Activated CD4-positive, alpha-beta T cell treated with anti-CD3 and anti-CD28 coated beads for 24 hours (primary cell): ENCODE measurements at regions not wholly inside any gene's neighbourhood (a gene's known extent, or its start where the extent isn't known, plus 50 kb on each side); places are given as distances from the start of the nearest gene placed in this dataset.
A peak's percentile ranks its signal among the peaks of the same experiment; 100 is the strongest.
"Not testable (repeated sequence)": the region's sequence is repeated elsewhere in the genome, so short reads cannot be mapped to it uniquely, and the experiment has no call there.

Experiments used
- DNase-seq, 2 donors: peaks; one replicate each; pipeline ENCODE4 v3.0.0-alpha.2; 2020; ENCODE audit warnings: low read depth in 2 of 2

DNA sequence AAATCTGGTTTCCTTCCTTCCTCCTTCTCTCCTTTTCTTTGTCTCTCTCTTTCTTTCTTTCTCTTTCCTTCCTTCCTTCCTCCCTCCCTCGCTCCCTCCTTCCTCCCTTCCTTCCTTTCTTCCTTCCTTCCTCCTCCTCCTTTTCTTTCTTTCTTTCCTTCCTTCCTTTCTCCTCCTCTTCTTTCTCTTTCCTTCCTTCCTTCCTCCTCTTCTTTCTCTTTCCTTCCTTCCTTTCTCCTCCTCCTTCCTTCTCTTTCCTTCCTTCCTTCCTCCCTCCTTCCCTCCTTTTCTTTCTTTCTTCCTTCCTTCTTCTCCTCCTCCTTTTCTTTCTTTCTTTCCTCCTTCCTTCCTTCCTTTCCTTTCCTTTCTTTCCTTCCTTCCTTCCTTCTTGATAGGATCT is 61.2 kb downstream of the VIP start:
- no peak for DNase-seq

DNA sequence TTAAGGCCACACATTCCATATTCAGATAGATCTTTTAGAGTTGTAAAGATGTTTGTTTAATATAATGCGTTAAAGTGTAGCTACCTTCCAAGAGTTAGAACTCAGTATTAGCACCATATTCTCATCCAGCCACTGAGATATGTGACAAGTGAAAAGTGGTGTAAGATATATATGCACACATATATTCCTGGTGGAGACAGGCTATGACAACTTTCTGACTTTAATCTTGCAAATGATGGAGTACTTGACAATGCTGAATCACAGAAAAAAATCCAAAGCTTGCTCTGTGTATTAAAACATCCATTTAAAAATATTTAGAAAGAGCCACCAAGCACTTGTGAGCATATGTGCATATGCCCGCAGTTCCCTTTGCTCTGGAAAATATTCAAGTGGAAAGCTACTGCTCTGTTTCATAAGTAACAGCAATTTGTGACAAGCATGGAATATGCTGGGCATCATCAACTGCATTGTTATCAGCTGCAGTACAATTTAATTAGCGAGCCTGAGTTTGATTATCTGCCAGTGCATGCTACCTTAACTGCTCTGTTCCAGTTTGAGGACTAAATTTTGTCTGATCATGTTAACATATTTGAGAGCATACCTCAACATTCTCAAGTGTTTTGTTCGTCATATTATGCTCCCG is 64.8 kb downstream of the VIP start:
- no peak for DNase-seq

DNA sequence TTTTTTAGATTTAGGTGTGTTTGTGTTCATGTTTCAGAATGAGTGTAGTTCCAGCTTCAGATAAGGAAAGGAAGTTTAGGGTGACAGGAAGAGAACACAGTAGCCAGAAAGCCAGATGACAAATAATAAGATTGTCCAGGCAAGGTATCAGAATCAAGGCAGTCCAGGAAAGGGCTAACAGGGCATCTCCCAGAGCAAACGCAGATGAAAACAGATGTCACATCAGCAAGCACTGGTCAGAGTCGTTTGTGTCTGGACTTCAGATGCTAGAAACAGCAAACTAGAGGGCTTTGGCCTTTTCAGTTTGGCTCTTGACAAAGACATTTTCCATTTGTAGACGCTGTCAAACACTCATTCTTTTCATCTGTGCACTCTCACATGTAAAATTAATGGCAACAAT is 65.5 kb downstream of the VIP start:
- DNase-seq, result no peak

DNA sequence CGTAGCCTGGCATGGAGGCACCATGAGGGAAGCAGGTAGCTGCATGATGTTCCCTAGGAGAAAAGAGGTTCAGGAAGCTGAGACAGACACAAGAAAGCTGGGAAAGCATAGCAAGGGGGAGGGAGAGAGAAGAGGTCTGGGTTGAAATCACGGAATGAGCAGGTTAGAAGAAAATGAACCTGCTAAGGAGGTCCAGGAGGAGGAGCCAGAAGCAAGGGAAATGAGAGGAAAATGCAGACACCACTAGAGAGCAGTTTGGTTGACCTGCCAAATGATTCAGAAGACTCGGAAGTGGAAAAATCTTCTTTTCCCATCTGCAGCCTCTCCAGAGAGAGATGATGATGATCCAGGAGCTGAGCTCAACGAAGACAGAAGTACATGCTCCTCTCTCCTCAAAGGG is 70.9 kb downstream of the VIP start:
- DNase-seq, result no peak

GRCh38 chr6:152824666-152825065 is 74.1 kb downstream of the VIP start:
- DNase-seq, result no peak

GRCh38 chr6:152828431-152828830 is 77.8 kb downstream of the VIP start:
- no peak for DNase-seq

DNA sequence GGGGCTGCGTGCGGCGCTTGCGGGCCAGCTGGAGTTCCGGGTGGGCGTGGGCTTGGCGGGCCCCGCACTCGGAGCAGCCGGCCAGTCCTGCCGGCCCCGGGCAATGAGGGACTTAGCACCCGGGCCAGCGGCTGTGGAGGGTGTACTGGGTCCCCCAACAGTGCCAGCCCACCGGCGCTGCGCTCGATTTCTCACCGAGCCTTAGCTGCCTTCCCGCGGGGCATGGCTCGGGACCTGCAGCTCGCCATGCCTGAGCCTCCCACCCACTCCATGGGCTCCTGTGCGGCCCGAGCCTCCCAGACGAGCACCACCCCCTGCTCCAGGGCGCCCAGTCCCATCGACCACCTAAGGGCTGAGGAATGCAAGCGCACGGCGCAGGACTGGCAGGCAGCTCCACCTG is 83.8 kb downstream of the VIP start:
- not testable (repeated sequence) for DNase-seq

DNA sequence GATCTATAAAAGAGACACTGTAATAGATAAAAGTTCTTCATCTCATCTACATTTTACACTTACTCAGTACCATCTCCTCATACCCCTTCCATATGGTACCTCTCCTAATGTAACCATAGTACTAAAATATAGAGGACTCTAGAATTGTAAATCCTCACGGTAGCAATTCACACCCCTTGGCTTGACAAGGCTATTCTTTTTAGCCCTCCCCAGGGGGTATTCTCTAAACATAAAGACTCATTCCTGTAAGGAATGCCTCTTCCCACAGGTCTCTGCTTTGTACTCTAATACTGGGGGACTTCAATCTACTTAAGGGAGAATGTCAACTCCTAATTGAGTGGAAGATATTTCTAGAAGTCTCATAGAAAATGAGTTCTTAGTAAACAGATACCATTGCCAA is 85.9 kb downstream of the VIP start:
- no peak for DNase-seq

DNA sequence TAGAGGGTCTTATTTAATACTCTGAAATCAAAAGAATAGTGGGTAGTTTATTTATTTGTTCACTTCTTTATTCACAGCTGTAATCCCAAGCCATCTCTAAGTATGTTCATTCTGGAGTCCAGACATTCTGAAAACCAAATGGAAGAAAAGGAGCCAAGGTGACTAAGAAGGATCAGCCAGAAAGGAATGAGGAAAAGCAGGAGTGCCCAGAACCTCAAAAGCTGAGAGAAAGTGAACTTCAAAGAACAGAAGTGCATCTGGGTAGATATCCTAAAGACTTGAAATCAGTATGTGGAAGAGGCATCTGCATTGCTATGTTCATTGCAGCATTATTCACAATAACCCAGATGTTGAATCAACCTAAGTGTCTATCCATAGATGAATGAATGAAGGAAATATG is 94.8 kb downstream of the VIP start:
- no peak for DNase-seq

- no peak for DNase-seq
These were observed 96.2 kb downstream of the VIP start for GRCh38 chr6:152846825-152847224.

GRCh38 chr6:152848919-152849318 is 98.3 kb downstream of the VIP start:
- no peak for DNase-seq

DNA sequence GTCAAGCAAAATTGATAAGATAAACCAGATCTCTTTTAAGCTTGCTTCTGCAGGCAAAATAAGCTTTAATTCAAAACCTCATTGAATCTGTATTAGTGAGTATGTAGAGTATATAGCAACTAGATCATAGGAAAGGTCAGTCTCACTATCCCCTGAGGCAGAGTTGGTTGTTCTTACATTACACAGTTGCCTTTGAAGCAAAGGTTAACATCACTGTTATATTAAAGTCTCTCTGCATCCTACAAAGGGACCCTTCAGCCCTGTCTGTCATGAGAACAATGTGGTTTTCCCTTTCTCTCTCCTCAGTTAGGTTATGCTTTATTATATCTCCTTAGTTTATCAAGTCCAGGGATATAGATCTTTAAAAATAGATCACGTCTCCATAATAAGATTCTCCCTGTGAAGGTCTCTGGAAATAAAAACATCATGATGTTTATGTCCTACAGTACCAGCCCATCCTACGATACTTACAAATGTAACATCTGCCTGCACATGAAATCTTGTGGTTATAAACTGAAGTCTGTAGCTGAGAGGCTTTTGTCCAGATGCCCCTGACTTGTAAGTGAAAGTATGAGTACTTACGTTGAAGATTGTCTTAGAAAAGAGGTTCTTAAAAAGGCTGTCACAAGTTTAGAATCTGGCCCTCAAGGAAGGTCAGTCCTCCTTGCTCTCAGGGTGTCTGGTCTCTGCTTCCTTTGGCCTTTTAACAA is 103.6 kb downstream of the VIP start:
- no peak for DNase-seq

DNA sequence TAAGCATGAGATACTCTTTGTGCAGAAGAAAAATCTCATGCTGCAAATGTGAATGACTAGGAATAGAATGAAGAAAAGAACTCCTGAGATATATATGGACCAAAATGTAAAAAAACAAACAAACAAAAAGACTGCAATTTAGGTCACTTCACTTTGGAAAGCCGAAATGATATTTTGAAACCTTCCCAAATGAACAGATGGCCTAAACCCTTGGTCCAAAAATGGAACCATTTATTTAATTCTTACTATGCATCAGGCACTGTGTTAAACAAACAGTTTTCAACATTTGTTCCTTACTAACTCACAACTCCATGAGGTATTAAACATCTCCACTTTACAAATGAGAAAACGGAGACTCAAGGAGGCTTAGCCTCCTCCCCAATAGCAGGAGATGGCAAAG is 107.5 kb downstream of the VIP start:
- DNase-seq, result no peak

DNA sequence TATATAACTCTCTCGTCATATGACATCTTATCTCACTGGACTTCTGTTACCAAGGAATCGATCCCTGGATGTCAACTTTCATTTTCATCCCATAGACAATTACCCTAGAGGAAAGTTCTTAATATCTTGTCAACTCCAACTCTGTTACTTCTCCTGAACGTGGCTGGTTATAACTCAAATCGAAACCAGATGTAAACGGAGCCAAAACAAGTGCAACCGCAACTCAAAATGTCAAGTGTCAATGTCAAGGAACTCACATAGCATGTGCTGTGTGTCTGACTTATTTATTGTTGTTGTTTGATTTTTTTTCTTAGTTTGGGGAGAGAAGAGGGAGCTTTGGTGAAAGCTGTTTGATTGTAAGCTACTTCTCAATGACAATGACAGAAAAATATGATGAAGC is 108.6 kb downstream of the VIP start:
- no peak for DNase-seq

- peak; percentile 41 to 55 for DNase-seq
These were observed 113.2 kb downstream of the VIP start for GRCh38 chr6:152863618-152864326.

- DNase-seq, result no peak
These were observed 108.6 kb downstream of the FBXO5 start for GRCh38 chr6:152874267-152874666.

- DNase-seq, result no peak
These were observed 107.8 kb downstream of the FBXO5 start for GRCh38 chr6:152874846-152875568.

DNA sequence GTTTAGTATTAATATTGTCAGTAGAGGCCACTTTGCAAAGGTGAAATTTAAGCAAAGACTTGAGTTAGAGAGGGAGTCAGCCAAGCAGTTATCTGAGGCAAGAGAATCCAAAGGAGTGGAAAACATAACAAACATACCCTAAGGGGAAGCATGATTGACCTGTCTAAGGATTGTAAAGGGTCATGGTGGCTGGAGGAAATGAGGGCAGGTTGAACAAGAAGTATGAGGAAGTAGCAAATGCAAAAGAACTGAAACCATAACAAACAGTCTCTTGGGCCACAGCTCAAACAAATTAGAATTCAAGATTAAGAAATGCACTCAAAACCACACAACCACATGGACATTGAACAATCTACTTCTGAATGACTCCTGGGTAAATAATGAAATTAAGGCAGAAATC is 103.2 kb downstream of the FBXO5 start:
- DNase-seq, result no peak

DNA sequence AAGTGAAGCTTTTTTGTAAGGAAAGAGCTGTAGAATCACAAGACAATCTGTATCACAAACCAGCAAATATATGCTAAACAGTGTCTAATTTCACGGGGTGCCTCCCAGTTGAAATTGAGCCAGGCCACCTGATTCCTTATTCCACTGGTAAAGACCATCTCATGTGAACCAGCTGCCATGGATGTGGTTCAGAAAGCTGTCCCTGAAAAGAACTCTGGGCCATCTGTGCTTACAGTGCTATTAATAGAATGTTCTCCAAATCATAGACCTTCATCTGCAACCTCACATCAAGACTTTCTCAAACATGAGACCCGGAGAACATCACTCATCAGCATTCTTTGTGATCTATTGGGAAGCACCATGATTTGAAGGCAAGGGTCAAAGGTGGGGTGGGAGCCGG is 89.7 kb downstream of the FBXO5 start:
- no peak for DNase-seq

- no peak for DNase-seq
These were observed 85.9 kb downstream of the FBXO5 start for GRCh38 chr6:152896923-152897322.

GRCh38 chr6:152897807-152898399 is 84.9 kb downstream of the FBXO5 start:
- DNase-seq, result peak; percentile 52 to 71

- DNase-seq, result no peak
These were observed 78.2 kb downstream of the FBXO5 start for GRCh38 chr6:152904678-152905077.
